GM18951 (cell line): ENCODE measurements at regions not wholly inside any gene's neighbourhood (a gene's known extent, or its start where the extent isn't known, plus 50 kb on each side); places are given as distances from the start of the nearest gene placed in this dataset.

Source experiments
- POLR2A ChIP-seq: IDR thresholded peaks from 4 replicates; pipeline ENCODE4 v1.6.1; 2011; ENCODE audit warnings: mild to moderate bottlenecking; ENCODE audit not compliant: insufficient read length, insufficient read depth; ENCODE audit errors: extremely low read depth
- in situ Hi-C: fragments of 300-500 bp; cut with MboI; formaldehyde crosslinking; loops from one replicate; pipeline ENCODE4 v1.12.0; 2022; ENCODE audit warnings: low sequenced_read_pairs, mixed read lengths, inconsistent platforms; ENCODE audit not compliant: unreplicated experiment

DNA sequence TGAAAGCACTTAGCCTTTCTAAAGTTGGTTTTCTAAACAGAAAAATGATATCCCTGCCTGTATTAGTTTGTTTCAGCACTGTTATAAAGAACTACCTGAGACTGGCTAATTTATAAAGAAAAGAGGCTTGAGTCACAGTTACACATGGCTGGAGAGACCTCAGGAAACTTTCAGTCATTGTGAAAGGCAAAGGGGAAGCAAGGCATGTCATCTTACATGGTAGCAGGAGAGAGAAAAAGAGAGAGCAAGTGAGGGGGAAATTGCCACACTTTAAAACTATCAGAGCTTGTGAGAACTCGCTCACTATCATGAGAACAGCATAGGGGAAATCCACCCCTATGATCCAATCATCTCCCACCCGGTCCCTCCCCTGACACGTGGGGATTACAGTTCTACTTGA is 64.9 kb downstream of the FAM170A start:
- in situ Hi-C loops = no loop called here
- no peak for TF ChIP-seq POLR2A

DNA sequence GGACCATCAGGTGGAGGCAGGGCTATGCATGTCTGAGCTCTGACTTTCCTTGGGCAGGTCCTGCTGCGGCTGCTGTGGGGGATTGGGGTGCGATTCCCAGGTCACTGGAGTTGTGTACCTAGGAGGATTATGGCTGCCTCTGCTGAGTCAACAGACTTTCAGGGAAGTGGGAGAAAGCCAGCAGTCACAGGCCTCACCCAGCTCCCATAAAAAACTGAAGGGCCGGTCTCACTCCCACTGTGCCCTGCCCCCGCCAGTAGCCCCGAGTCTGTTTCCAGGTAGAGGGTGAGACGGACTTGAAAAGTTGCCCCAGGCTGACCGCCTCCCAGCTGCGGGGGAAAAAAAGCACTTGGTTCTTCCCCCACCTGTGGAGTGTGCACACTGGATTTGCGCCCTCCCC is 76.7 kb downstream of the FAM170A start:
- in situ Hi-C loops = no loop called here
- no peak for TF ChIP-seq POLR2A

DNA sequence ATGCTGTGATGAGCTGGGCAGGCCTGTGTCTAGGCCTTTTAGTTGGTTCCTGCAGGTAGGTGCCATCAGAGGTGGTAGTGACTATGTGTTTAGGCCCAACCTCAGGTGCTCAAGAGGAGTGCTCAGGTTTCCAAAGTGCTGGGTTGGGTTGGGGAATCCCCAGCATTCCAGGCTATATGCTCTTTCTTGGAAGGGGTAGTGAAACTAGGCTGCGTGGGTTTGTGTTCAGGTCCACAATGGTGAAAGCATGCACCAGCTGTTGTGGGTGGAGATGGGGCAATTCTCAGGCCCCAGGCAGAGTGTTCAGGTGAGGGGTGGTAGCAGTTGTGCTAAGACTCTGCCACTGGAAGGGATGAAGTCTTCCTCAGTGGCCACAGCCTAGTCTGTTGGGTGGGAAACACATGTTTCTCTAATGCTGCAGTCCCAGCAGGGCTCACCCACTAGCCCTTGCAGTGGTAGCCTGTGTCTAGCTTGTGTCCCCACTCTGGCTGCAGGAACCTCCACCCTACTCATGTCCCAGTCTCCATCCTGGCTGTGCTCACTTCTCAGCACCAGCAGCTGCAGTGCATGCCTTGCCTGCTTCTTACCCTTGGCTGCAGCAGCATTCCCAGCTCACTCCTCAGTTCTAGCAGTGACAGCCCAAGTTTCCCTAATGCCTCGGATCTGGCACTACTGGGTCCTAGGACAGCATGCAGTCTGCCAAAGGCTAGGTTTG is 78.9 kb downstream of the FAM170A start:
- TF ChIP-seq POLR2A = no peak
- in situ Hi-C loops = no loop called here

DNA sequence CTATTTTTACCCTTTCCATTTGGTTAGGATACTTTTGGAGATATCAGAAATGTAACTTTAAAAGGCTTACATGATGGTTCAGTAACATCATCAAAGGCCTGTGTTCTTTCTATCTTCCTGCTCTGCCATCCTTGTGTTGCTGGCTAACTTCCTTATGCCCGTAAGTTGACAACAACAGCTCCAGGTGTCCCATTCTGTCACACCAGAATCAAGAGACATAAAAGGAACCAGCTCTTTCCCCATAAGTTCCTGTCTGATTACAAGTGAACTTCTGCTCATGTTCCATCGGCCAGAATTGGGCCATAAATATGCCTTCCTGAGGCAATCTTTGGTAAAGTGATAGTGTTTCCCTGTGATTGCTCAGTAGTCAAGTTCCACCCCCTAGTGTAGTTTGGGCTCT is 92.4 kb downstream of the FAM170A start:
- in situ Hi-C loops = no loop called here
- no peak for TF ChIP-seq POLR2A

DNA sequence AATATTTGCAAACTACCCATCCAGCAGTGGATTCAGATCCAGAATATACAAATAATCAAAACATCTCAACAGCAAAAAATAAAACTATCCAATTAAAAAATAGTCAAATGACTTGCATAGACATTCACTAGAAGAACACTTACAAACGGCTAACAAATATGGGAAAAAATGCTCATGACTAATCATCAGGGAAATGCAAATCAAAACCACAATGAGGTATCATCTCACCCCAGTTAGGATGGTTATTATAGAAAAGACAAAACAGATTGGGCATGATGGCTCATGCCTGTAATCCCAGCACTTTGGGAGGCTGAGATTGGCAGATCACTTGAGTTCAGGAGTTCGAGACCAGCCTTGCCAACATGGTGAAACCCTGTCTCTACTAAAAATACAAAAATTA is 95.9 kb downstream of the FAM170A start:
- in situ Hi-C loops = loop anchor here (25.0 kb wide), 2 partner anchors 263 to 738 kb away; partner anchors contain the start of genes DTWD2 and HSD17B4

DNA sequence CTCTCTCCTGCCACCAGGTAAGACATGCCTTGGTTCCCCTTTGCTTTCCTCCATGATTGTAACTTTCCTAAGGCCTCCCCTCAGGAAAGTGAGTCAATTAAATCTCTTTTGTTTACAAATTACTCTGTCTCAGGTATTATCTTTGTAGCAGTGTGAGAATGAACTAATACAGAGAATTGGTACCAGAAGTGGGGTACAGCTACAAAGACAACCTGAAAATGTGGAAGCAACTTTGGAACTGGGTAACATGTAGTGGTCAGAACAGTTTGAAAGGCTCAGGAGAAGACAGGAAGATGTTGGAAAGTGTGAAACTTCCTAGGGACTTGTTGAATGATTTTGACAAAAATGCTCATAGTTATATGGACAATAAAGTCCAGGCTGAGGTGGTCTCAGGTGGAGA is 97.2 kb downstream of the FAM170A start:
- in situ Hi-C loops = loop anchor here (25.0 kb wide), 2 partner anchors 264 to 739 kb away; partner anchors contain the start of genes DTWD2 and HSD17B4
- no peak for TF ChIP-seq POLR2A

DNA sequence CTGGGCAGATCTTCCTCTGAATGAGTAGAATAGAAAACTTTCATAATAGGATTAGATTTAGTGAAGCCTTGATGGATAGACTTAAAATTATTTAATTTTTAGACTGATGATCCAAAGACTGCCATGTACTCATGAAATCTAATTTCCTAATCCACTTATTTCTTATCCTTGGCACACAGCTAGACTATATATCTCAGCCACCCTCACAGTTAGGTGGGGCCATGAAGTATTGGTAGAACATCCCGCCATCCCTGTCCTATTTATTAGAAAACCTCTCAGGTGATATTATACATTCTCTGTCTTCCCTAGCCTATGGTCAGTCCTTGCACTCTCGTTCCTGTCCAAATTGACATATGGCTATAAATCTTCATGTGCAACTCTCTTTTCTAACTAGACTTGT is 110.9 kb downstream of the FAM170A start:
- in situ Hi-C loops = loop anchor here (25.0 kb wide), 2 partner anchors 278 to 753 kb away; partner anchors contain the start of genes DTWD2 and HSD17B4
- TF ChIP-seq POLR2A = no peak

DNA sequence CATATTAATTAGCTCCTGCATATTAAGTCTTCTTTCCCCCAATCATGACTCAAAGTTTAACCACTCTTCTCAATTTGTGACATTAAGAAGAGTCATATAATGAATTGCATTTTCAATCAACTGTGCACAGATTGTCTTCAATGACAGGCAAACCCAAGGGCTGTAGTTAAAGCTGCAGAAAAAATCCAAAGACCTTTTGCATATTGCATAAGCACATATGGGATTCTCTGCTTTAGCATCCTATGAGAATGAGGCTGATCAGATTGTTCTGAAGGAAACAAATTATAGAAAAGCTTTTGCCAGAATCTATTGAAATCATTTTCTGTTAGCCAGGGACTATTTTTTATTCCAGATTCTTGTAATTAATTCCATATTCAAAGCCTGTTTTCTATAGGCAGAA is 112.3 kb downstream of the FAM170A start:
- TF ChIP-seq POLR2A = no peak
- in situ Hi-C loops = loop anchor here (25.0 kb wide), 2 partner anchors 279 to 754 kb away; partner anchors contain the start of genes DTWD2 and HSD17B4

DNA sequence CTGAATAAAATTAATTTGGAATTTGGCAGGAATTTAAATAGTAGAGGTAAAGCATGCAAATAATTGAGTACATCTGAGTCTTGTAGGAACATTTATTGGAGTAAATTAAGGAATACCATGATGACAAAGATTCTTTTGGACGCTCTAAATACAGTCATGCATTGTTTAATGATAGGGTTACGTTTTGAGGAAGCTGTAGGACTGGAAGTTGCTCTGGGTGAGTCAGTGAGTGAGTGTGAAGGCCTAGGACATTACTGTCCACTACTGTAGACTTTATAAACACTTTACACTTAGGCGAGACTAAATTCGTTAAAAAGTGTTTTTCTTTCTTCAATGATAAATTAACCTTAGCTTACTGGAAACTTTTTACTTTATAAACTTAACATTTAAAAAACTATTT is 113.0 kb downstream of the FAM170A start:
- TF ChIP-seq POLR2A = no peak
- in situ Hi-C loops = loop anchor here (25.0 kb wide), 2 partner anchors 280 to 755 kb away; partner anchors contain the start of genes DTWD2 and HSD17B4

DNA sequence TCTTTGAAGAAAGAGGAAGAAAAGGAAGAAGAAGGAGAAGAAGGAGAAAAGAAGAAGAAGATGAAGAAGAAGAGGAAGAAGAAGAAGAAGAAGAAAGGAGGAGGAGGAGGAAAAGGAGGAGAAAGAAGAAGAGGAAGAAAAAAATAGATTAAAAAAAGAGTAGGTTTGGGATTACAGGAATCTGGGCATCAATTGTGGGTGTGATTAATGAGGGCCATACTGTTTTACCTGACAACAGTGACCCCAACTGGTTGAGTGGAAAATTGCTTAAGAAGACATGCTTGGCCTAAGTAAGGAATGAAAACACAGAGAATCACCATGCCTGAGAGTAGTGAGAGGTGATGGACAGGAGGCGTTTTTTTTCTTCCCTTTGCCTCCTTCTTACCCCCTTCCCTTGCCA is 114.6 kb downstream of the FAM170A start:
- in situ Hi-C loops = loop anchor here (25.0 kb wide), 2 partner anchors 282 to 757 kb away; partner anchors contain the start of genes DTWD2 and HSD17B4
- no peak for TF ChIP-seq POLR2A

DNA sequence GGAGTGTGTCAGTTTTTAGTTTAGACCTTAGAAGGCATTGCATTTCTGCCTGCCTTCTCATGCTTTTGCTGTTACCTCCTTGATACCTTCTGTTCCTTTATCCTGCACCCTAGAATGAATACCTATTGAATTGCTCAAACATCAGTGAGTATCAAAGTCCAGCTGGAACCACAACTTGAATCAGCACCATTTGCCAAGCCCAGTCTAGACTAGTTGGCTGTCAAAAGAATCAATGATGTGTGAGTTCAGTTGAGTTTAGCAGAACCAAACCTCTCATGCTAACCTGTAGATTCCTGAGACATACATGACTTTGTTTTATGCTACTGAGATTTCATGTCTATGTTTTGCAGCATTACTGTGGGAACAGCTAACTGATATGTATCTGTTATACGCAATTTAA is 116.6 kb downstream of the FAM170A start:
- TF ChIP-seq POLR2A = no peak
- in situ Hi-C loops = loop anchor here (25.0 kb wide), 2 partner anchors 284 to 759 kb away; partner anchors contain the start of genes DTWD2 and HSD17B4

DNA sequence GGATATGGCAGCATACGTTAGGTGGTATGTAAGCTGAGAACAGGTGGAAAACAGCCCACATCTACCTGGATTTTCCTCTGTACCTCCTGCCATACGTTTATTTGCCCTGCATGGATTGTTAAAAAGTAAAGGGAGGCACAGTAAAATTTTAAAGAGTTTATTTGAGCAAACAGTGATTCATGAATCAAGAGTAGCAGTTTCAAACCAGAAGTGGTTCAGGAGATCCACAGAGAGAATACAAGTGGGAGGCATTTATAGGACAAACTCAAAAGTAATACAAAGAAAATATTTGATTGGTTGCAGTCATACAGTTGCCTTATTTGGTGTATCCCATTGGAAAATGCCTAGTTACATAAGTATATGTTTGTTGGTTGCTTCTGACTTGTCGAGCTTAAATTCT is 117.6 kb downstream of the FAM170A start:
- in situ Hi-C loops = loop anchor here (25.0 kb wide), 2 partner anchors 285 to 760 kb away; partner anchors contain the start of genes DTWD2 and HSD17B4
- no peak for TF ChIP-seq POLR2A

DNA sequence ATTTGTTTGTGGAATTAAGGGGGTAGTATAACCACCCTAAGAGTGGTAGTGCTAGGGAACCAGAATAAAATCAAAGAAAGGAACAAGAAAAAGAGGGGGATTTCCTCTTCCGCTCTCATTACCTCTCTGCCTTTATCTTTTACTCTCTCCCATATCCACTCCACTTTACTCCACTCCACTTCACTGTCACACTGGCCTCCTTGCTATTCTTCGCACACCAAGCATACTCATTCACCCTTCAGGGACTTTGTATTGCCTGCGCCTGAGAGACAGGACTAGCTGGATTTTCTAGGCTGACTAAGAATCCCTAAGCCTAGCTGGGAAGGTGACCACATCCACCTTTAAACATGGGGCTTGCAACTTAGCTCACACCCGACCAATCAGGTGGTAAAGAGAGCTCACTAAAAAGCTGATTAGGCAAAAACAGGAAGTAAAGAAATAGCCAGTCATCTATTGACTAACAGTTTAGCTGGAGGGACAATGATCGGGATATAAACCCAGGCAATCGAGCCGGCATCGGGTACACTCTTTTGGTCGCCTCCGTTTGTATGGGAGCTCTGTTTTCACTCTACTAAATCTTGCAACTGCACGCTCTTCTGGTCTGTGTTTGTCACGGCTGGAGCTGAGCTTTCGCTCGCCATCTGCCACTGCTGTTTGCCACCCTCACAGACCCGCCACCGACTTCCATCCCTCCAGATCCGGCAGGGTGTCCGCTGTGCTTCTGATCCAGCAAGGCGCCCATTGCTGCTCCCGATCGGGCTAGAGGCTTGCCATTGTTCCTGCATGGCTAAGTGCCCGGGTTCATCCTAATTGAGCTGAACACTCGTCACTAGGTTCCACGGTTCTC is 121.8 kb downstream of the FAM170A start:
- TF ChIP-seq POLR2A = no peak
- in situ Hi-C loops = no loop called here
